HG03575 (cell line): ENCODE measurements at regions not wholly inside any gene's neighbourhood (a gene's known extent, or its start where the extent isn't known, plus 50 kb on each side); places are given as distances from the start of the nearest gene placed in this dataset.

ENCODE experiments used
- ATAC-seq: cut with Tn5 transposase; IDR thresholded peaks from one replicate; pipeline ENCODE4 v1.9.1; 2021; ENCODE audit not compliant: unreplicated experiment, insufficient number of reproducible peaks, low FRiP score; ENCODE audit errors: extremely low read depth

DNA sequence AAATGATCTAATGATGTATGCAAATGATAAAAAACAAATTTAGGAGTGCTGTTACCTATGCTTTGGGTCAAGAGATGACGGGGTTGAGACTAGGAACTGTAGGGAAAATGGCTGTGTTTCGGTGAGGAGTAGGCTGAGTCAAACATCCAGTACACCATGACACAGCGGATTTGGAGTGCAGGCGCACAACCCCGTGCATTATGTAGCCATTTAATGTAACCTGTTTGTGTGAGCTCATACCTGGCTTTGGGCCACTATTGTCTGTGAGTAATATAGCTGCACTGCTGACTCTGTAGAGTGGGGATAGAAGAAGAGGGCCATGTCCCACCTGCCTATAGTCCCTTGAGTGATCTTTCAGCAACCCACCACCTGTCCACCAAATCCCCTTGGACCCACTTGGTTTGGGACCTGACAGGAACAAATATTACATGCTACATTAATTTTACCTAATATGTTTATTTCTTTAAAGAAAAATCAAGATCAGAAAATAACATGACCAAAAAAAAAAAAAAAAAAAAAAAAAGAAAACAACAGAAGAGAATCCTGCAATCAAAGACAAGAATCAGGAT lies 95.5 kb upstream of the KLHL1 start:
- ATAC-seq: no peak

- no peak for ATAC-seq
Observed at GRCh38 chr13:70191034-70191433, 82.8 kb upstream of the KLHL1 start.

DNA sequence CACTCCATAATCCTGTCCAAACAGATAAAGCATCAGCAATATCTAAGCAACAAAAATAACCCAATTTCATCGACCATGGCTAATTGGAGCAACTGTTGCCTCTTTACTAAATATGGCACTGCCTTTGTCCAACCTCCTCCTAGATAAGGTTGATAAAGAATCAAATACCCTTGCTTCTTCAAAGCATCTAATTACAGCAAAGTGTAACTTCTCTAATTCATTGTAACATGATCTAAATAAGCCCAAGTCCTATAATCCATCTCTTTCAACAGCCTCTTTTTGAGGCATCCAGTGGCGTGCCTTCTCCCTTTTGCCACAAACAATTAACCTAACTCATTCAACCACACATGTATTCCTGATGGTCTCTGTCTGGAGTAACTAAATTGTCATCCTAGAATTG lies 81.7 kb upstream of the KLHL1 start:
- no peak for ATAC-seq

DNA sequence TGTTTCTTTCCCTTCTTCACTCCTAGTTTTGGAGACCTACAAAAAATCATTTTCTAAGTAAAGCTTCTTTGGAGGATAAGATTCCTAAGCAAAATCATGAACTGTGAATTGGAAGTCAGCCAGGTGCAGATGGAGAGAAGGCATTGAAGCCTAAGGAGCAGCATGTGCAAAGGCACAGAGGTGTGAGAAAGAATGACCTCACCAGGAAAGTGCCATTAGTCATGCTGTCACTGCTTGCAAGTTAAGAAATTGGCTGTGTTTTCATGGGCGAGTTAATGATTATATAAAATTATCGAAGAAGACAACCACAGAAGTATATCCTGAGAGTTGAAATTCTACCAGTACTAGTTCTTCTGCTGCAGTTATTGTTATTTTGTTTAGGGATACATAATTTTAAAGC lies 80.3 kb upstream of the KLHL1 start:
- ATAC-seq: no peak

DNA sequence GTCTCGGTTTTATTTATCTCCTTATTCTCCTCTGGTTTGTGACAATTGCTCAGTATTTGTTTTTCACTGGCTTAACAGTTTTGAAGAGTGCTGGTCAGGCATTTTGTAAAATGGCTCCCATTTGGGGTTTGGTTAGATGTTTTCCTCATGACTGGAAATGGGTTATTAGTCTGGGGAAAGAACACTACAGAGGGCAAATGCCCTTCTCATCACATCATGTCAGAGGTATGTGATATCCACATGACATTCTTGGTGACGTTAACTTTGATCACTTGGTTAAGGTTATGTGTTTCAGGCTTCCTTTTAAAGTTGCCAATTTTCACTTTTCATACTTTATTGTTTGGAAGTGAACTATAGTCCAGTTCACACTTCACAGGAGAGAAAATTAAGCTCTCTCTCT lies 74.8 kb upstream of the KLHL1 start:
- no peak for ATAC-seq
